ENCODE measurements at regions not wholly inside any gene's neighbourhood (a gene's known extent, or its start where the extent isn't known, plus 50 kb on each side); places are given as distances from the start of the nearest gene placed in this dataset.

DNA sequence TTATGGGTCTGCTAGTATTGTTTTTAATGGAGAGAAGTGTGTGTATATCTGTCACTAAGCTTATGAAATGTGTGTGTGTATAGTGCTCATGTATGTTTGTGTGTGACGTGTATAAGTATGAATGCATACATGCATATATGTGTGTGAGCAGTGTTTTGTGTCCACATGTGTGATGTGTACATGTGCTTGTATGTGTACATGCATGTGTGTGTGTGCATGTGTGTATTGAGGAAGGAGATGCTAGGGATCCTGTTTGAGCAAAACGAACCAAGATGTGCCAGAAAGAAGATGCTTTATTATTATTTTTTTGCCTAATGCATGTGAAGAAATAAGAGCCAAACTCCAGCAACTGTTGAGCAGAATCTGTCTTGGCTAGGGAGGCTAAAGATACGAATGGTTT is 301.3 kb upstream of the SKOR2 start:
- TF ChIP-seq, protein P1, sequence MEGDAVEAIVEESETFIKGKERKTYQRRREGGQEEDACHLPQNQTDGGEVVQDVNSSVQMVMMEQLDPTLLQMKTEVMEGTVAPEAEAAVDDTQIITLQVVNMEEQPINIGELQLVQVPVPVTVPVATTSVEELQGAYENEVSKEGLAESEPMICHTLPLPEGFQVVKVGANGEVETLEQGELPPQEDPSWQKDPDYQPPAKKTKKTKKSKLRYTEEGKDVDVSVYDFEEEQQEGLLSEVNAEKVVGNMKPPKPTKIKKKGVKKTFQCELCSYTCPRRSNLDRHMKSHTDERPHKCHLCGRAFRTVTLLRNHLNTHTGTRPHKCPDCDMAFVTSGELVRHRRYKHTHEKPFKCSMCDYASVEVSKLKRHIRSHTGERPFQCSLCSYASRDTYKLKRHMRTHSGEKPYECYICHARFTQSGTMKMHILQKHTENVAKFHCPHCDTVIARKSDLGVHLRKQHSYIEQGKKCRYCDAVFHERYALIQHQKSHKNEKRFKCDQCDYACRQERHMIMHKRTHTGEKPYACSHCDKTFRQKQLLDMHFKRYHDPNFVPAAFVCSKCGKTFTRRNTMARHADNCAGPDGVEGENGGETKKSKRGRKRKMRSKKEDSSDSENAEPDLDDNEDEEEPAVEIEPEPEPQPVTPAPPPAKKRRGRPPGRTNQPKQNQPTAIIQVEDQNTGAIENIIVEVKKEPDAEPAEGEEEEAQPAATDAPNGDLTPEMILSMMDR (IDR thresholded peaks at IDR 0.05; ENCODE audit: poor library complexity) = no peak
- TF ChIP-seq EZH2 (IDR thresholded peaks at IDR 0.05; ENCODE audit: borderline replicate concordance) = no peak

Measured in hepatocyte (in vitro differentiated cells).